ENCODE measurements at regions not wholly inside any gene's neighbourhood (a gene's known extent, or its start where the extent isn't known, plus 50 kb on each side); places are given as distances from the start of the nearest gene placed in this dataset.
"Not testable (repeated sequence)": the region's sequence is repeated elsewhere in the genome, so short reads cannot be mapped to it uniquely, and the experiment has no call there.

- TF ChIP-seq, protein P1, sequence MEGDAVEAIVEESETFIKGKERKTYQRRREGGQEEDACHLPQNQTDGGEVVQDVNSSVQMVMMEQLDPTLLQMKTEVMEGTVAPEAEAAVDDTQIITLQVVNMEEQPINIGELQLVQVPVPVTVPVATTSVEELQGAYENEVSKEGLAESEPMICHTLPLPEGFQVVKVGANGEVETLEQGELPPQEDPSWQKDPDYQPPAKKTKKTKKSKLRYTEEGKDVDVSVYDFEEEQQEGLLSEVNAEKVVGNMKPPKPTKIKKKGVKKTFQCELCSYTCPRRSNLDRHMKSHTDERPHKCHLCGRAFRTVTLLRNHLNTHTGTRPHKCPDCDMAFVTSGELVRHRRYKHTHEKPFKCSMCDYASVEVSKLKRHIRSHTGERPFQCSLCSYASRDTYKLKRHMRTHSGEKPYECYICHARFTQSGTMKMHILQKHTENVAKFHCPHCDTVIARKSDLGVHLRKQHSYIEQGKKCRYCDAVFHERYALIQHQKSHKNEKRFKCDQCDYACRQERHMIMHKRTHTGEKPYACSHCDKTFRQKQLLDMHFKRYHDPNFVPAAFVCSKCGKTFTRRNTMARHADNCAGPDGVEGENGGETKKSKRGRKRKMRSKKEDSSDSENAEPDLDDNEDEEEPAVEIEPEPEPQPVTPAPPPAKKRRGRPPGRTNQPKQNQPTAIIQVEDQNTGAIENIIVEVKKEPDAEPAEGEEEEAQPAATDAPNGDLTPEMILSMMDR (conservative IDR thresholded peaks at IDR 0.05; ENCODE audit: low read depth, low read length), result no peak
- no peak for DNase-seq (ENCODE audit: low read depth)
- H3K4me3 ChIP-seq (ENCODE audit: low read depth, low read length), result no peak overlapping the region
Measured at GRCh38 chr12:67543021-67543770, 105.3 kb upstream of the DYRK2 start.

GRCh38 chr12:67545298-67545697, 103.2 kb upstream of the DYRK2 start:
- TF ChIP-seq, protein P1 (conservative IDR thresholded peaks at IDR 0.05; ENCODE audit: low read depth, low read length), result no peak
- DNase-seq (ENCODE audit: low read depth), result no peak
- H3K4me3 ChIP-seq (ENCODE audit: low read depth, low read length), result no peak overlapping the region

DNA sequence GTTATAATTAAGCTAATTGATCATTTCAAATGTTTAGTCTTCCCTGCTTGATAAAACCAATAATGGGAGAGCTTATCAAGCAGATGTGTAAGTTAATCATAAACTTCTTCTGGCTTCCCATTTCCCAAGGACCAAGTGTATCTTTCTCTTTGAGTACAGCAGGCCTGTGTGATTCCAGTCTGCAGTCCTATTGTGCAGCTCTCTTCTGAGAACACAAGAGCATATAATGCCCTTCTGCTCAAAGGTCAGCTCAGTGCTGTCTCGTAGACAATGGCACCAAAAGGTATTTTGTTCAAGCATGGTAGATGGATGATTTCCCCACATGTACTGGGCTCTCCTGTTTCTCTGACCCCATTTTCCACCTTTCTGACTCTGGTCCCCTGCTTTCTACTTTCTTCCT, 101.8 kb upstream of the DYRK2 start:
- TF ChIP-seq, protein P1 (conservative IDR thresholded peaks at IDR 0.05; ENCODE audit: low read depth, low read length), result no peak
- DNase-seq (ENCODE audit: low read depth), result no peak
- no peak overlapping the region for H3K4me3 ChIP-seq (ENCODE audit: low read depth, low read length)

GRCh38 chr12:67555075-67555717, 93.3 kb upstream of the DYRK2 start:
- not testable (repeated sequence) for DNase-seq (ENCODE audit: low read depth); H3K4me3 ChIP-seq (ENCODE audit: low read depth, low read length)

DNA sequence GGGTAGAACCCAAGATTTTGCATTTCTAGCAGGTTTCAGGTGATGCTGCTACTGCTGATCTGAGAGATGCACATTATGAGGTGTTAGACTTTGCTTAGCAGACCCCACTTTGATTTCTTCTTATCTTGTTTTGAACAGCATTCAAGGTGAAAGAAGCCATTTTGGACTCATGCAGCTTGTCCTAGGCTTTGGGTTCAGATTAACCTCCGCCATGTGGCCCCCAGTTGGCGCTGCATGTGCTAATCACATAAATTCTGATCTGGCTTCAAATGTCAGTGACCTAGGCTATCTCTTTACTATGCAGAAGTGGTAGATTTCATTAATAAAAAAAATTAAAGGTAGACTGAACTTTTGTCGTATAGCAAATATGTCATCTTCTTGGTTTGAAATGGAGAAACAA, 89.8 kb upstream of the DYRK2 start:
- TF ChIP-seq, protein P1 (conservative IDR thresholded peaks at IDR 0.05; ENCODE audit: low read depth, low read length), result no peak
- no peak for DNase-seq (ENCODE audit: low read depth)
- H3K4me3 ChIP-seq (ENCODE audit: low read depth, low read length), result no peak overlapping the region

- DNase-seq (ENCODE audit: low read depth), result no peak
Measured at GRCh38 chr12:67559751-67560150, 88.8 kb upstream of the DYRK2 start.

DNA sequence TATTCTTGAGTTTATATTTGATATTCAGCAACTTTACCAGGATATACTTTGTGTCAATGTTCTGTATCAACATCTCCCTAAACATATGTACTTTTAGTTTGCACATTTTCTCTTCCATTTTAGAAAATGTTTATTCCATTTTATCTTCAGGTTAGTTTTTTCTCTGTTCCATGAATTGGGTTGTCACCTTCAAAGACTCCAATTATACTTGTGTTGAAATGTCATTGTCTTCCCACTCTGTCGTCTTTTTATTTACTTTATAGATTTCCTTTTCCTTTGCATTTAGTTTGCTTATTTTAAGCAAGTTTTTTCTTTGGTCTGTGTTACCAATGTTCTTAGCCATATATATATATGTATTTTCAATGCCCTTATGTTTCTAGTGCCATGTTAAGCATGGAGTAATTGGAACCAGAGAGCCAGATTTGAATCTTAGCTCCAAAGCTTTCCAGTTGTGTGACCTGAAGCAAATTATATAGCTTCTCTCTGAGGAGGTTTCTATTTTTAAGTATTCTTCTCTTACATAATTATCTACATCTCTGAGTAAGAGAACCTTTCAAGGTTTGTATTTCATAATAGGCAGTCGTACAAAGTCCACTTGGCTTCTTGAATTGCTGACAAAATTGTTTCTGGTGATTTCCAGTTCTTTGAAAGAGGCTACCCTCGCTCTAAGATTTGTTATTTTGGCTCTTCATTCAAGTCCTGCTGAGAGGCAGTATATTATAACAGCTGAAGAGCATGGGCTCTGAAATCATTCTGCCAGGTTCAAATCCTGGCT, 85.8 kb upstream of the DYRK2 start:
- TF ChIP-seq, protein P1 (conservative IDR thresholded peaks at IDR 0.05; ENCODE audit: low read depth, low read length), result no peak
- H3K4me3 ChIP-seq (ENCODE audit: low read depth, low read length), result no peak overlapping the region
- DNase-seq (ENCODE audit: low read depth), result no peak

More at GRCh38 chr12:67559751-67560150, 88.8 kb upstream of the DYRK2 start:
- H3K4me3 ChIP-seq (ENCODE audit: low read depth, low read length), result no peak overlapping the region
- TF ChIP-seq, protein P1 (conservative IDR thresholded peaks at IDR 0.05; ENCODE audit: low read depth, low read length), result no peak
